GM12873 (cell line): ENCODE measurements at regions not wholly inside any gene's neighbourhood (a gene's known extent, or its start where the extent isn't known, plus 50 kb on each side); places are given as distances from the start of the nearest gene placed in this dataset.

Source experiments
- TF ChIP-seq, protein P1 (sequence below): IDR thresholded peaks from 2 replicates; pipeline ENCODE4 v1.5.1; 2012; ENCODE audit warnings: low read depth, mild to moderate bottlenecking, moderate library complexity, low read length, control low read depth; ENCODE audit not compliant: insufficient read depth; ENCODE audit errors: missing control alignments

DNA sequence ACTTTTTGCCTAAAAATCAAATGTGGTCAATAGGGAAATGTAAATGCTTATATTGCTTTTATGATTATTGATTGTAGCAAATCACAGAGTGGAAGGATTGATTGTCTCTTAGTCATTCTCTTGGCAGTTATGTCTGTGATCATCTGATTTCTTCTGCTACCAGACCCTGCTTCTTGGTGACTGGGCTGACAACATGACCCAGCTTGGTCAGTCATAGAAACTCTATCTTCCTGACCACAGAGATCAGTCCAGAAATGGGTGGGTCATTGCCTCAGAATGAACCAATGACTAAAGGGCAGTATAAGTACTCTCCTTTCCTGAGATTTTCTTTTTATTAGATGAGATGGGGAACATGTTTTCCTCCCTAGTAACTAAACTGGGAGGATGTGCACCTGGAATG is 87.6 kb downstream of the MAIP1 start:
- TF ChIP-seq, protein P1, sequence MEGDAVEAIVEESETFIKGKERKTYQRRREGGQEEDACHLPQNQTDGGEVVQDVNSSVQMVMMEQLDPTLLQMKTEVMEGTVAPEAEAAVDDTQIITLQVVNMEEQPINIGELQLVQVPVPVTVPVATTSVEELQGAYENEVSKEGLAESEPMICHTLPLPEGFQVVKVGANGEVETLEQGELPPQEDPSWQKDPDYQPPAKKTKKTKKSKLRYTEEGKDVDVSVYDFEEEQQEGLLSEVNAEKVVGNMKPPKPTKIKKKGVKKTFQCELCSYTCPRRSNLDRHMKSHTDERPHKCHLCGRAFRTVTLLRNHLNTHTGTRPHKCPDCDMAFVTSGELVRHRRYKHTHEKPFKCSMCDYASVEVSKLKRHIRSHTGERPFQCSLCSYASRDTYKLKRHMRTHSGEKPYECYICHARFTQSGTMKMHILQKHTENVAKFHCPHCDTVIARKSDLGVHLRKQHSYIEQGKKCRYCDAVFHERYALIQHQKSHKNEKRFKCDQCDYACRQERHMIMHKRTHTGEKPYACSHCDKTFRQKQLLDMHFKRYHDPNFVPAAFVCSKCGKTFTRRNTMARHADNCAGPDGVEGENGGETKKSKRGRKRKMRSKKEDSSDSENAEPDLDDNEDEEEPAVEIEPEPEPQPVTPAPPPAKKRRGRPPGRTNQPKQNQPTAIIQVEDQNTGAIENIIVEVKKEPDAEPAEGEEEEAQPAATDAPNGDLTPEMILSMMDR = no peak

DNA sequence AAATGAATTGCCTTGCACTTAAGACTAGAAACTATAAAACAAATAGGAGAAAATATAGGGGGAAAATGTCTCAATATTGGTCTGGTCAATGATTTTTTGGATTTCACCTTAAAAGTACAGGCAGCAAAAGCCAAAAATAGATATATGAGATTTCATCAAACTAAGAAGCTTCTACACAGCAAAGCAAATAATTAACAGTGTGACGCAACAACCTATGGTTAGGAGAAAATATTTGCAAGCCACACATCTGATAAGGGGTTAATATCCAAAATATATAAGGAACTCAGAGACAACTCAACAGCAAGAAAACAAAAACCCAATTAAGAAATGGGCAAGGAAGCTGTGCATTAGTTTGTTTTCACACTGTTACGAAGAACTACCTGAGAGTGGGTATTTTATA is 89.1 kb downstream of the MAIP1 start:
- TF ChIP-seq, protein P1 = no peak

DNA sequence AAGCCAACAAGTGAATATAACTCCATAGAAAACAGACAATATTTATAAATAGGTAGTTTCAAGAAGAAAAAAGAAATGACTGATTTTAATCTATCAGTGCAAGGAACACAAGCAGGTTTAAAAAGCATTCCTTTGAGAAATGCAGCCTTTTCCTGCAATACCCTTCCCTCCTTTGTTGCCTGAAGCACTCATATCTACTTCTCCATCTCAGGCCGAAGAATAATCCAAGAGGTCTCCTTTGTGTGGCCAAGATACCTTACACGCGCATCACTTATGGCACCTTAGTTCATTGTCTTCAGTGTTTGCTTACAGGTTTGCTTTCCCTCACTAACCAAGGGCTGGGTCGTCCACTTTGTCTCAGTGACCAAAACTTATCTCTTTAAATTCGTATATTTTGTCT is 93.0 kb downstream of the MAIP1 start:
- TF ChIP-seq, protein P1 = no peak

DNA sequence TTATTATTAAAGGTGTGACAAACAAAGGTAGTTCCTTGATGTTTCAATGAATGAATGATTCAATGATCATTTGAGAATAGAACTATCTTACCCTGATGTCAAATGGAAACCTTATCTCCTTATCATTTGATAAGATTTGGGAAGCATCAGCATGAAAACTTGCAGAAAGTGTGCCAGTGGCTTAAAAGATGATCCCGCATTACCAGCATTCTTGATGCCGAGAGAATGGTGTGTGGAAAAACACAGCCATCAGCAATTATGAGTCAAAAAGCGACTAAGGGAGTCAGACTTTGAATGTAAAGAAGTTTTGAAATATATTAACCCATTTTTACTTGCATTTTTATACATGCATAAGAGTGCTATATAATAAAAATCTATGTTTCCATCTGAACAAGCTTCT is 93.7 kb downstream of the MAIP1 start:
- TF ChIP-seq, protein P1 = no peak

DNA sequence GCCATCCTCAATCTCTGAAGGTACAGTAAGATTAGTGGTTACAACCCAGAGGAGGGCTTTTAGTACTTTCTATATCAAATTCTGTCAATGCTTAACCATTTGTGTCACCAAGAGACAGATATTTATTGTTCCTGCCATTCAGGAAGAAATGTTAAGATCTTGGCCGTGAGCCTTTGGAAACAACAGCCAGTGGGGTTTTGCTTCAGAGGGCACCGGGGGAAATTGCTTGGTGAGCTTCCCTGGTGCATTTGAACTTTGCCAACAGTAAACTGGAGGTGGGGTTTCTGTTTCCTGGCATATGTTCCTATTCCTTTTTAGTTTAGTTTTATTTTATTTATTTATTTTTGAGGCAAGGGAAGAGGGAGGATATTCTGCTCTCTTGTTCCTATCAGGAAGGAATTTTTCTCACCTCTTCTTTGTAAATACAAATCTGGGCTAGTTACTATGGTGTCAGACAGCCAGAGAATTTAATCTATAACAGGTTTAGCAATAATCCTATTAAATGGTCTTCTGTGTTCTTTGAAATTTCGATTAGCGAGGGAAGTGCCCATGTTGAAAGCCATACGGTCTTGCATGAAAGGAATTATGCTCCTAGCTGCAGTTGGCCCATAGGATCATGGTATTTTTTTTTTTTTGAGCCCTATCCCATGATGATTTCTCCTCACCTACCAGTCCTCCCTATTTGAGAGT is 95.7 kb downstream of the MAIP1 start:
- TF ChIP-seq, protein P1 = no peak

DNA sequence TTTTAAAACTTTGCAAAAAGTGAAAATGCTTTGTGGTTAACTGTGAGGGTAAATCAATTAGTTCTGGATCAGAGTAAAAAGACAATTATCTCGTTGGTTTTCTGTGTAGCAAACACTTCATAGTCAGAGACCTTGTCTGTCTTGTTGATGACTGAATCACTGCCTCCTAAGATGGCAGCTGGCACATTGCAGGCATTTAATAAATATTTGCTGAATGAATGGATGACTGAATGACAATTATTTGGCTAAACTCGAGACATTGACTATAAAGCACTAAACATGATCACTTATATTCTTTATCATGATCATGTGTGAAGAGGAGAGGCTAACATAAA is 96.2 kb downstream of the MAIP1 start:
- TF ChIP-seq, protein P1 = no peak

DNA sequence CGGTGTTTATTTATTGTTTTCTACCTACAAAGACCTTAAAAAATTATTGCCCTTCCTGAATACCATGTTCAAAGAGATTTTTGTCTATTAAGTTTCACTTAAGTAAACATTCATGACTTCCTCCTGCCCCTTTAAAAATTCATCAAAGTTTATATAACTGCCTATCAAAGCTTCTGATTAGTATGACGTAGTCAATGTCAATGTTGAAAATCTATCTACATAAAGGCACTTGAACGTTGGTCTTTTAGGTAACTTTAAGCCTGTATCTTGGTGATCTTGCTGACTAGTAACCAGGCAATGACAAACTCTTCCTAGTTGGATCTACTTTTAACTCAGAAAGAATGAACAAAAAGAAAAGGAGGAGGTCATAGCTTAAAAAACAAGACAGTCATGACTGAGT is 97.2 kb downstream of the MAIP1 start:
- TF ChIP-seq, protein P1 = no peak
